Caco-2 (cell line): ENCODE measurements at regions not wholly inside any gene's neighbourhood (a gene's known extent, or its start where the extent isn't known, plus 50 kb on each side); places are given as distances from the start of the nearest gene placed in this dataset.

Source experiments
- BruUV-seq: library from RNA; stranded (reverse); fragments of 400-500 nt; replicated peaks from 2 replicates; lab custom pipeline; 2021; lab: Mats Ljungman, UMichigan
- CTCF ChIA-PET: fragments of 300-600 bp; sonication (Branson Sonifier 250); formaldehyde crosslinking; loops from one replicate; lab custom pipeline; 2022; ENCODE audit warnings: antibody characterized with exemption; lab: Charles Lee
- POLR2A ChIA-PET: fragments of 300-600 bp; sonication (Branson Sonifier 250); formaldehyde crosslinking; loops from one replicate; lab custom pipeline; 2022; ENCODE audit warnings: antibody characterized with exemption; lab: Charles Lee
- DNase-seq, 2 experiments: peaks; one replicate each; pipeline versions ENCODE4 v3.0.0 to v3.0.0-alpha.2; 2020 to 2022
- H3K27me3 ChIP-seq: replicated peaks from 2 replicates; pipeline ENCODE4 v1.6.0; 2011; ENCODE audit warnings: low read length; ENCODE audit not compliant: control insufficient read depth, insufficient read depth
- H3K36me3 ChIP-seq: 2 replicates; pipeline ENCODE4 v1.5.1; 2011; ENCODE audit warnings: low read length; ENCODE audit not compliant: control insufficient read depth, insufficient read depth
- H3K4me1 ChIP-seq: fragments of 250-450 bp; sonication (Bioruptor Pico); 2 replicates; pipeline ENCODE4 v1.5.1; 2020; ENCODE audit warnings: mild to moderate bottlenecking
- H3K4me3 ChIP-seq: 2 replicates; pipeline ENCODE4 v1.5.1; 2011; ENCODE audit warnings: low read depth, mild to moderate bottlenecking, control low read depth, low read length
- H3K9me3 ChIP-seq: fragments of 250-450 bp; sonication (Bioruptor Pico); 2 replicates; pipeline ENCODE4 v1.5.1; 2020; ENCODE audit warnings: mild to moderate bottlenecking, moderate library complexity
- H3K27ac Mint-ChIP-seq: one replicate; pipeline ENCODE4 v1.8.0; 2022; ENCODE audit warnings: mixed read lengths; ENCODE audit not compliant: unreplicated experiment
- H3K27me3 Mint-ChIP-seq: one replicate; pipeline ENCODE4 v1.8.0; 2022; ENCODE audit warnings: mixed read lengths; ENCODE audit not compliant: insufficient read depth, unreplicated experiment
- H3K36me3 Mint-ChIP-seq: one replicate; pipeline ENCODE4 v1.8.0; 2022; ENCODE audit warnings: mild to moderate bottlenecking, mixed read lengths; ENCODE audit not compliant: insufficient read depth, unreplicated experiment
- H3K4me1 Mint-ChIP-seq: one replicate; pipeline ENCODE4 v1.8.0; 2022; ENCODE audit warnings: low read depth, mixed read lengths; ENCODE audit not compliant: unreplicated experiment
- H3K4me3 Mint-ChIP-seq: one replicate; pipeline ENCODE4 v1.8.0; 2022; ENCODE audit warnings: mild to moderate bottlenecking, moderate library complexity, mixed read lengths; ENCODE audit not compliant: unreplicated experiment
- H3K9me3 Mint-ChIP-seq: one replicate; pipeline ENCODE4 v1.8.0; 2022; ENCODE audit warnings: mixed read lengths; ENCODE audit not compliant: unreplicated experiment
- CTCF ChIP-seq, 2 experiments: fragments of 200-600 bp in 1 of 2; IDR thresholded peaks; 1 replicate in 1 of 2; 2 replicates in 1 of 2; pipeline versions ENCODE4 v1.5.1 to v1.8.0; 2011 to 2022; ENCODE audit warnings: antibody characterized with exemption in 1 of 2, control low read depth in 1 of 2, inconsistent platforms in 1 of 2, low read depth in 1 of 2, low read length in 1 of 2, mild to moderate bottlenecking in 1 of 2, moderate library complexity in 1 of 2; ENCODE audit not compliant: insufficient read depth in 1 of 2, severe bottlenecking in 1 of 2, unreplicated experiment in 1 of 2
- intact Hi-C: fragments of 100-400 bp; cut with micrococcal nuclease; formaldehyde crosslinking; loops from one replicate; pipeline ENCODE4 v1.10.0; 2022; ENCODE audit not compliant: unreplicated experiment

GRCh38 chr5:166618526-166618925 lies 1672.9 kb upstream of the WWC1 start:
- no peak for DNase-seq
- no peaks in the 10 kb centered on the region for H3K36me3 Mint-ChIP-seq
- Histone ChIP-seq H3K36me3 (no peaks in the 10 kb centered on the region), H3K4me3 (no peak overlapping the region), H3K27me3 (no peaks in the 10 kb centered on the region), H3K9me3 (no peaks in the 10 kb centered on the region), H3K4me1 (no peaks in the 10 kb centered on the region)
- H3K4me3 Mint-ChIP-seq, result no peak overlapping the region
- intact Hi-C loops, result no loop called here
- BruUV-seq, result no TSS peak
- no peaks in the 10 kb centered on the region for H3K4me1 Mint-ChIP-seq
- H3K9me3 Mint-ChIP-seq, result peaks cover 10% of the 10 kb centered on the region
- TF ChIP-seq CTCF (IDR thresholded peaks at IDR 0.05; ENCODE audit: insufficient read depth in 1 of 2, low read depth in 1 of 2, low read length in 1 of 2, severe bottlenecking in 1 of 2, unreplicated experiment in 1 of 2), result no peak
- no peaks in the 10 kb centered on the region for H3K27me3 Mint-ChIP-seq
- no peak overlapping the region for H3K27ac Mint-ChIP-seq
- ChIA-PET CTCF (no interaction called here), POLR2A (no interaction called here)

- BruUV-seq, result no TSS peak
- H3K9me3 ChIP-seq, result no peaks in the 10 kb centered on the region
- H3K4me1 Mint-ChIP-seq, result no peaks in the 10 kb centered on the region
- H3K36me3 Mint-ChIP-seq, result no peaks in the 10 kb centered on the region
- no peaks in the 10 kb centered on the region for H3K9me3 Mint-ChIP-seq
- ChIA-PET CTCF (no interaction called here), POLR2A (no interaction called here)
- H3K27ac Mint-ChIP-seq, result no peak overlapping the region
- no peaks in the 10 kb centered on the region for H3K4me1 ChIP-seq
- no peaks in the 10 kb centered on the region for H3K27me3 ChIP-seq
- H3K4me3 Mint-ChIP-seq, result no peak overlapping the region
- intact Hi-C loops, result no loop called here
- no peak for TF ChIP-seq CTCF (IDR thresholded peaks at IDR 0.05; ENCODE audit: insufficient read depth in 1 of 2, low read depth in 1 of 2, low read length in 1 of 2, severe bottlenecking in 1 of 2, unreplicated experiment in 1 of 2)
- no peak overlapping the region for H3K4me3 ChIP-seq
- H3K36me3 ChIP-seq, result no peaks in the 10 kb centered on the region
- no peak for DNase-seq
- H3K27me3 Mint-ChIP-seq, result no peaks in the 10 kb centered on the region
These were observed 1666.9 kb upstream of the WWC1 start for GRCh38 chr5:166624573-166624972.

- H3K4me3 Mint-ChIP-seq, result no peak overlapping the region
- CTCF ChIA-PET, result no interaction called here
- no peaks in the 10 kb centered on the region for H3K4me1 Mint-ChIP-seq
- no peak overlapping the region for H3K4me3 ChIP-seq
- no peaks in the 10 kb centered on the region for H3K4me1 ChIP-seq
- DNase-seq, result no peak
- H3K9me3 Mint-ChIP-seq, result no peaks in the 10 kb centered on the region
- no peaks in the 10 kb centered on the region for H3K36me3 ChIP-seq
- TF ChIP-seq CTCF (IDR thresholded peaks at IDR 0.05; ENCODE audit: insufficient read depth in 1 of 2, low read depth in 1 of 2, low read length in 1 of 2, severe bottlenecking in 1 of 2, unreplicated experiment in 1 of 2), result no peak
- intact Hi-C loops, result no loop called here
- H3K27me3 ChIP-seq, result no peaks in the 10 kb centered on the region
- H3K36me3 Mint-ChIP-seq, result no peaks in the 10 kb centered on the region
- POLR2A ChIA-PET, result no interaction called here
- no peaks in the 10 kb centered on the region for H3K9me3 ChIP-seq
- H3K27me3 Mint-ChIP-seq, result no peaks in the 10 kb centered on the region
- H3K27ac Mint-ChIP-seq, result no peak overlapping the region
- no TSS peak for BruUV-seq
These were observed 1666.1 kb upstream of the WWC1 start for GRCh38 chr5:166625210-166625865.
